ENCODE measurements at regions not wholly inside any gene's neighbourhood (a gene's known extent, or its start where the extent isn't known, plus 50 kb on each side); places are given as distances from the start of the nearest gene placed in this dataset.

DNA sequence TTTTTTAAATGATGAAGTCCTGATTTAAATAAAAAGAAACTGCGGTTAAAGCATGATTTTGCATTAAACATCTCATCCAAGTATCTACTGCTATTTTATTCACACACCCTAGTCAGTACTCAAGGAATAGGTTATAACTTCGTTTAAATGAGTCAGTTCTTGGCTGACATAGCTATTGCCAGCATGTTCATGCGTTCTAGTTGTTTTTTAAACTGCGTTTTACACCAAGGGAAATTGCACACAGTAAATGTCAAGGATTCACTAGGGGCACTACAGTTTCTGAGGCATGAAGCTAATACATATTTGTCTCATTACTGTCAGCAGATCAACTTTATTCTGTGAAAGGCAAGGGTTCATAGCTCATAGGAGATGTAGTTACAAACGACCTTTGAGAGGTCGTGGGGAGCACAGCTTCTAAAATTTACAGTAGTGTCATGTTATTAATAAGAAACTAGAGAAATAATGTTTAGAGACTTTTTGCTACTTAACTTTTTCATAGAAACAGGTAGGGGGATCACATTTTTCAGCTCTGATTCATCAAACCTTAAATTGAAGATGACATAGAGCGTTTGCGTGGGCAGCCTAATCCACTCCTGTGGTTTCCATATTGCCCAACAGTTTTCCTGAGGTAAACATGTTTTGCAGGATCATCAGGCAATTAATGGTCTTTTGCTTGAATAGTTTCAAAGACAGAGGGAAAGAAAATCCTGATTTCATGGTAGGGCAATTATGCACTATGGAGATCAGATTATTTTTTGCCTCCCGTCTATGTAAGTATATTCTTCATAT, 2222.7 kb upstream of the WWC1 start (continued):
- TF ChIP-seq, protein P1, sequence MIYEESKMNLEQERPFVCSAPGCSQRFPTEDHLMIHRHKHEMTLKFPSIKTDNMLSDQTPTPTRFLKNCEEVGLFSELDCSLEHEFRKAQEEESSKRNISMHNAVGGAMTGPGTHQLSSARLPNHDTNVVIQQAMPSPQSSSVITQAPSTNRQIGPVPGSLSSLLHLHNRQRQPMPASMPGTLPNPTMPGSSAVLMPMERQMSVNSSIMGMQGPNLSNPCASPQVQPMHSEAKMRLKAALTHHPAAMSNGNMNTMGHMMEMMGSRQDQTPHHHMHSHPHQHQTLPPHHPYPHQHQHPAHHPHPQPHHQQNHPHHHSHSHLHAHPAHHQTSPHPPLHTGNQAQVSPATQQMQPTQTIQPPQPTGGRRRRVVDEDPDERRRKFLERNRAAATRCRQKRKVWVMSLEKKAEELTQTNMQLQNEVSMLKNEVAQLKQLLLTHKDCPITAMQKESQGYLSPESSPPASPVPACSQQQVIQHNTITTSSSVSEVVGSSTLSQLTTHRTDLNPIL (CRISPR knock-in tag; IDR thresholded peaks at IDR 0.05; ENCODE audit: low read depth) = no peak
- TF ChIP-seq TOX (CRISPR knock-in tag; IDR thresholded peaks at IDR 0.05; ENCODE audit: borderline replicate concordance) (no peak), ZFP3 (CRISPR knock-in tag; IDR thresholded peaks at IDR 0.05) (no peak), PPARA (CRISPR knock-in tag; IDR thresholded peaks at IDR 0.05; ENCODE audit: borderline replicate concordance) (no peak), RARB (CRISPR knock-in tag; IDR thresholded peaks at IDR 0.05) (no peak), ZFP30 (CRISPR knock-in tag; IDR thresholded peaks at IDR 0.05) (no peak)
- TF ChIP-seq, protein P2, sequence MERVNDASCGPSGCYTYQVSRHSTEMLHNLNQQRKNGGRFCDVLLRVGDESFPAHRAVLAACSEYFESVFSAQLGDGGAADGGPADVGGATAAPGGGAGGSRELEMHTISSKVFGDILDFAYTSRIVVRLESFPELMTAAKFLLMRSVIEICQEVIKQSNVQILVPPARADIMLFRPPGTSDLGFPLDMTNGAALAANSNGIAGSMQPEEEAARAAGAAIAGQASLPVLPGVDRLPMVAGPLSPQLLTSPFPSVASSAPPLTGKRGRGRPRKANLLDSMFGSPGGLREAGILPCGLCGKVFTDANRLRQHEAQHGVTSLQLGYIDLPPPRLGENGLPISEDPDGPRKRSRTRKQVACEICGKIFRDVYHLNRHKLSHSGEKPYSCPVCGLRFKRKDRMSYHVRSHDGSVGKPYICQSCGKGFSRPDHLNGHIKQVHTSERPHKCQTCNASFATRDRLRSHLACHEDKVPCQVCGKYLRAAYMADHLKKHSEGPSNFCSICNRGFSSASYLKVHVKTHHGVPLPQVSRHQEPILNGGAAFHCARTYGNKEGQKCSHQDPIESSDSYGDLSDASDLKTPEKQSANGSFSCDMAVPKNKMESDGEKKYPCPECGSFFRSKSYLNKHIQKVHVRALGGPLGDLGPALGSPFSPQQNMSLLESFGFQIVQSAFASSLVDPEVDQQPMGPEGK (CRISPR knock-in tag; IDR thresholded peaks at IDR 0.05; ENCODE audit: borderline replicate concordance) = no peak
- TF ChIP-seq, protein P3, sequence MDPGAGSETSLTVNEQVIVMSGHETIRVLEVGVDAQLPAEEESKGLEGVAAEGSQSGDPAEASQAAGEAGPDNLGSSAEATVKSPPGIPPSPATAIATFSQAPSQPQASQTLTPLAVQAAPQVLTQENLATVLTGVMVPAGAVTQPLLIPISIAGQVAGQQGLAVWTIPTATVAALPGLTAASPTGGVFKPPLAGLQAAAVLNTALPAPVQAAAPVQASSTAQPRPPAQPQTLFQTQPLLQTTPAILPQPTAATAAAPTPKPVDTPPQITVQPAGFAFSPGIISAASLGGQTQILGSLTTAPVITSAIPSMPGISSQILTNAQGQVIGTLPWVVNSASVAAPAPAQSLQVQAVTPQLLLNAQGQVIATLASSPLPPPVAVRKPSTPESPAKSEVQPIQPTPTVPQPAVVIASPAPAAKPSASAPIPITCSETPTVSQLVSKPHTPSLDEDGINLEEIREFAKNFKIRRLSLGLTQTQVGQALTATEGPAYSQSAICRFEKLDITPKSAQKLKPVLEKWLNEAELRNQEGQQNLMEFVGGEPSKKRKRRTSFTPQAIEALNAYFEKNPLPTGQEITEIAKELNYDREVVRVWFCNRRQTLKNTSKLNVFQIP (CRISPR knock-in tag; IDR thresholded peaks at IDR 0.05; ENCODE audit: borderline replicate concordance, low read depth) = no peak

DNA sequence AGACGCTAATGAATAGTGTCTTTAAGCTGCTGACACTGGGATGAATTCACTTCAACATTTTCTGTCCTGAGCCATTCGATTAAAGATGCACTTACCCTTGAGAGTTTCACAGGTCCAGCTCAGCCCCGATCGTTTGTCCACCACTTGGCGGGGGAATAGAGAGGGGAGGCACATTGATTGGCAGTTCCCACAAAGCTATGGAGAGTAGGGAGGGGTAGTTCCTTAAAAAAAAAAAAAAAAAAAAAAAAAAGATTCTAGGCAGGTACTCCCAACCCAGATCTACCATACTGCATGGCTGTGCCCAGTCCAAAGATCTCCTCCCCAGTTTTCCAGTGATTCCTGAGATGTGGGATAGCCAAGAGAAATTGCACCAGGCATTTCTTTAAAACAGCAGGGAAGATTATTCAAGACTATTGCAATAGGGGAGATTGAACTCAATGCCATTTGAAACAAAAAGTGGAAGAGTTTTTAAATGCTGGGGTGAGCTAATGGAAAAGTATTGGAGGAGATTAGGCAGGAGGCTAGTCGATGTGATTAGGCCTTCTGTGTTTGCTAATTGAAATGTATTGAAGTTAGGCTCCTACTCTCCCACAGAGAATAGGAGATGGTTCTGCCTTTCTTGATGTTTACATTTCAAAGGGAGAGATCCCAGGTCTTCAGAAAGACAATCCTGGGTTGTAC, 2217.4 kb upstream of the WWC1 start:
- no peak for ATAC-seq
- TF ChIP-seq ARNTL (CRISPR knock-in tag; IDR thresholded peaks at IDR 0.05; ENCODE audit: borderline replicate concordance, low read depth) (no peak), TOX (CRISPR knock-in tag; IDR thresholded peaks at IDR 0.05; ENCODE audit: borderline replicate concordance) (no peak), RARB (CRISPR knock-in tag; IDR thresholded peaks at IDR 0.05) (no peak), TCF4 (CRISPR knock-in tag; IDR thresholded peaks at IDR 0.05; ENCODE audit: borderline replicate concordance) (no peak), ZC3H10 (CRISPR knock-in tag; IDR thresholded peaks at IDR 0.05) (no peak), ESRRG (CRISPR knock-in tag; IDR thresholded peaks at IDR 0.05) (no peak), ZNF70 (CRISPR knock-in tag; IDR thresholded peaks at IDR 0.05) (no peak), ISL1 (CRISPR knock-in tag; IDR thresholded peaks at IDR 0.05) (no peak), ZFP30 (CRISPR knock-in tag; IDR thresholded peaks at IDR 0.05) (no peak), ZNF565 (CRISPR knock-in tag; conservative IDR thresholded peaks at IDR 0.05; ENCODE audit: low read depth) (no peak), CSDC2 (CRISPR knock-in tag; IDR thresholded peaks at IDR 0.05) (no peak), ZNF8 (CRISPR knock-in tag; IDR thresholded peaks at IDR 0.05) (no peak)
- TF ChIP-seq, protein P4, sequence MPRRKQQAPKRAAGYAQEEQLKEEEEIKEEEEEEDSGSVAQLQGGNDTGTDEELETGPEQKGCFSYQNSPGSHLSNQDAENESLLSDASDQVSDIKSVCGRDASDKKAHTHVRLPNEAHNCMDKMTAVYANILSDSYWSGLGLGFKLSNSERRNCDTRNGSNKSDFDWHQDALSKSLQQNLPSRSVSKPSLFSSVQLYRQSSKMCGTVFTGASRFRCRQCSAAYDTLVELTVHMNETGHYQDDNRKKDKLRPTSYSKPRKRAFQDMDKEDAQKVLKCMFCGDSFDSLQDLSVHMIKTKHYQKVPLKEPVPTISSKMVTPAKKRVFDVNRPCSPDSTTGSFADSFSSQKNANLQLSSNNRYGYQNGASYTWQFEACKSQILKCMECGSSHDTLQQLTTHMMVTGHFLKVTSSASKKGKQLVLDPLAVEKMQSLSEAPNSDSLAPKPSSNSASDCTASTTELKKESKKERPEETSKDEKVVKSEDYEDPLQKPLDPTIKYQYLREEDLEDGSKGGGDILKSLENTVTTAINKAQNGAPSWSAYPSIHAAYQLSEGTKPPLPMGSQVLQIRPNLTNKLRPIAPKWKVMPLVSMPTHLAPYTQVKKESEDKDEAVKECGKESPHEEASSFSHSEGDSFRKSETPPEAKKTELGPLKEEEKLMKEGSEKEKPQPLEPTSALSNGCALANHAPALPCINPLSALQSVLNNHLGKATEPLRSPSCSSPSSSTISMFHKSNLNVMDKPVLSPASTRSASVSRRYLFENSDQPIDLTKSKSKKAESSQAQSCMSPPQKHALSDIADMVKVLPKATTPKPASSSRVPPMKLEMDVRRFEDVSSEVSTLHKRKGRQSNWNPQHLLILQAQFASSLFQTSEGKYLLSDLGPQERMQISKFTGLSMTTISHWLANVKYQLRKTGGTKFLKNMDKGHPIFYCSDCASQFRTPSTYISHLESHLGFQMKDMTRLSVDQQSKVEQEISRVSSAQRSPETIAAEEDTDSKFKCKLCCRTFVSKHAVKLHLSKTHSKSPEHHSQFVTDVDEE (CRISPR knock-in tag; IDR thresholded peaks at IDR 0.05) = no peak
- TF ChIP-seq, protein P3 (CRISPR knock-in tag; IDR thresholded peaks at IDR 0.05; ENCODE audit: borderline replicate concordance, low read depth) = no peak
- TF ChIP-seq, protein P1 (CRISPR knock-in tag; IDR thresholded peaks at IDR 0.05; ENCODE audit: low read depth) = no peak

All from SK-N-SH treated with all-trans-retinoic acid at 6 μM for 48 hours (cell line).